Inferior parietal cortex (tissue), 1 donor: ENCODE measurements at regions not wholly inside any gene's neighbourhood (a gene's known extent, or its start where the extent isn't known, plus 50 kb on each side); places are given as distances from the start of the nearest gene placed in this dataset.
"Not testable (repeated sequence)": the region's sequence is repeated elsewhere in the genome, so short reads cannot be mapped to it uniquely, and the experiment has no call there.

ENCODE experiments used
- DNase-seq: peaks from one replicate; pipeline ENCODE4 v3.0.0-alpha.2; 2016; ENCODE audit errors: extremely low spot score

DNA sequence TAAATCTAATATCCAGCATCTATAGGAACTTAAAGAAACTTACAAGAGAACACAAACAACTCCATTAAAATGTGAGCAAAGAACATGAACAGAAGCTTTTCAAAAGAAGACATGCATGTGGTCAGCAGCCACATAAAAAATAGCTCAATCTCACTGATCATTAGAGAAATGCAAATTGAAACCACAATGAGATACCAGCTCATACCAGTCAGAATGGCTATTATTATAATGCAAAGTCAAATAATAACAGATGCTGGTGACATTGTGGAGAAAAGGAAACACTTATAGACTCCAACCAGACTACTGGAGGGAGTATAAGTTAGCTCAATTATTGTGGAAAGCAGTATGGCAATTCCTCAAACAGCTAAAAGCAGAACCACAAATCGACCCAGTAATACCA lies 1314.5 kb downstream of the XPNPEP1 start:
- no peak for DNase-seq

DNA sequence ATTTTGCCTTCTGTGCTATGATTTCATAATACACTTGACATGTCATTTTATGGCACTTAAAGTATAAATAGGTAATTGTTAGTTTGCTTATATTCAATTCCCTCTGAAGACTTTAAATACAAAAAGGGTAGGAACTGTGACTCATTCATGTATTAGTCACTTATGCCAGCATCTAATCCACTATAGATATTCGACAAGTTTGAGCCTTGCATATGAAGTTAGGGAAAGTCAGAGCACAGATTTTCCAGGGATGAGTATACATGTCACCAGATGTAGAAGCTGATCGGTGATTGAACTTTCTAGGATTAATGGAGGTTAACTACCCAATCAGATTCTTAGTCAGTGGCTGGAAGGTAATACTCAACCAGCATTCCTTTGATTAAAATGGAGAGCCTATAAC lies 1321.5 kb downstream of the XPNPEP1 start:
- DNase-seq: no peak

DNA sequence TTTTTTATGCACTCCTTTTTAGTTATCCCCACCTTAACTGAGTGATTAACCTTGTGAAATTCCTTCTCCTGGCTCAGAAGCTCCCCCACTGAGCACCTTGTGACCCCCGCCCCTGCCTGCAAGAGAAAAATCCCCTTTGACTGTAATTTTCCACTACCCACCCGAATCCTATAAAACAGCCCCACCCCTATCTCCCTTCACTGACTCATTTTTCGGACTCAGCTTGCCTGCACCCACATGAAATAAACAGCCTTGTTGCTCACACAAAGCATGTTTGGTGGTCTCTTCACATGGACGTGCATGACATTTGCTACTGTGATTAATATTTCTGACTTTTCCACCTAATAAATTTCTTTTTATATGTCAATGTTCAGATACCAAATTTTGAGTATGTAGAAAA lies 1322.8 kb downstream of the XPNPEP1 start:
- not testable (repeated sequence) for DNase-seq

DNA sequence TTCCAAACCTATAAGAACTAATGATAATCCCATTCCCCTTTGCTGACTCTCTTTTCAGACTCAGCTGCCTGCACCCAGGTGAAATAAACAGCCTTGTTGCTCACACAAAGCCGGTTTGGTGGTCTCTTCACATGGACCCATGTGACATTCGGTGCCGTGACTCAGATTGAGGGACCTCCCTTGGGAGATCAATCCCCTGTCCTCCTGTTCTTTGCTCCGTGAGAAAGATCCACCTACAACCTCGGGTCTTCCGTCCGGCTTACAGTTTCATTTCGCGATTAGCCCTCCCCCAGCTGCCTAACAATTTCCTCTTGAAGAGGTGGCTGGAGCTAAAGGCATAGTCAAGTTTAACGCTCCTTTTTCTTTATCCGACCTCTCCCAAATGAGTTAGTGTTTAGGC lies 1324.0 kb downstream of the XPNPEP1 start:
- not testable (repeated sequence) for DNase-seq

DNA sequence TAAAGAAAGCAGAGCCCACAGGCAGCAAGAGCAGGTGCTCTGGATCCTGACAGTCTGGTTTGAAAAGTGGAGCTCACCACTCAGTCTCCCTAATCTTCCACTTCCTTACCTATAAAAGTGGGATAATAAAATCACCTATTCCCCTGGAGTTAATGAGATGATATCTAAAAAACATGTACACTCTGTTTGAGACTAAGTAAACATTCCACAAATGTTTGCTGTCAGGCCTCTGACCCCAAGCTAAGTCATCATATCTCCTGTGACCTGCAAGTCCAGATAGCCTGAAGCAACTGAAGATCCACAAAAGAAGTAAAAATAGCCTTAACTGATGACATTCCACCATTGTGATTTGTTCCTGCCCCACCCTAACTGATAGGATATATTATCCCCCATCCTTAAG lies 1324.5 kb downstream of the XPNPEP1 start:
- no peak for DNase-seq

DNA sequence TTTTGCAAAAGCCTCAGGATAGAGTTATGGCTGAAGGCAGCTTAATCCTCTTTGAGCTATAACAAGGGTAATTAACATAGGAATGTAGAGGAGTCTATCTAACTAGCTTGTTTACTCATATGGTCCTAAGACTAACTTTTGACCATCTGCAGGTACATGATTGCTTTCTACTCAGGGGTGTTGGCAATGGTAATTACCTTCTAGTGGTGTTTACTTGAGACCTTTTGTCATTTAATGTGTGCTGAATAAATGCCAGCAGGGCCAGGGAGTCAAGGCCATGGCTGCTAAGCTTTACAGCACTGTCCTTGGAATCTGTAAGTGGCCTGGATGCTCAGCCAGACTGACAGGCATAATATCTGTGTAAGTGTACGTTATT lies 1325.0 kb downstream of the XPNPEP1 start:
- DNase-seq: no peak

DNA sequence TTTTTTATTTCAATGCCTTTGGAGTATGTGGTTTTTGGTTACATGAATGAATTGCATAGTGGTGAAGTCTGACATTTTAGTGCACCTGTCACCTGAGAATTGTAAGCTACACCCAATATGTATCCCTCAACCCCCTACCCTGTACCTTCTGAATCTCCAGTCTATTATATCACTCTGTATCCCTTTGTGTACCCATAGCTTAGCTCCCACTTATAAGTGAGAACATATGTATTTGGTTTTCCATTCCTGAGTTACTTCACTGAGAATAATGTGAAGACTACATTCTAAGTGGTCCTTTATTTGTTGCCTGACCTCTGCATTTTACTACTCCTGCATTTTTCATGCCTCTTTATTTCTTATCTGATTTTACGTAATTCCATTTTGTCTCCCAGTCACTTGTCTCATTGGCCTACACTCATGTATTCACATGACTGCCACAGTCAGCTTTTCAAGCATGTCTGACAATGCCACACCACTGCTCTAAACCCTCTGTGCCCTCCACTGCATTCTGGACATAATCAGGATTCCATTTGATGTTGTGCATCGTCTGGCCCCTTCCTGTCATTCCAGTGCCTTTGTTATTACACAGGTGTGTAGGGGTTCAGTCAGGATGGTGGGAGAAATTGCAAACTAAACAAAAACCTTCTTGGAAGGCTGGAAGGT lies 1325.5 kb downstream of the XPNPEP1 start:
- DNase-seq: no peak

DNA sequence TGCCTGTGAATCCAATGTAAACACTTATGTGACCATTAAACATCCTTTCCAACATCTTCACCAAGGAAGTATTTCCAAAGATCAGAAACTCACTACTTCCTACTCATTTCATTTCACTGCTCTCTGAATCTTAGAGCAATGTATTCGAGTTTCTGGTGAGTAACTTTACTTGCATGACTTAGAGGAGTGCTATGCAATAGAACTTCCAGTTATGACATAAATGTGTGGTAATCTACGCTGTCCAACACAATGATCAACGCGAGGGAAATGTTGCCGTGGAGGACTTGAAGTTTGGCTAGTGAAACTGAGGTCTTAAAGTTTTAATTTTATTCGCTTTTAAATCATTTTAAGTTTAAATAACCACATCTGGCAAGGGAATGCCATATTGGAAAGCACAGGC lies 1326.3 kb downstream of the XPNPEP1 start:
- DNase-seq: no peak

DNA sequence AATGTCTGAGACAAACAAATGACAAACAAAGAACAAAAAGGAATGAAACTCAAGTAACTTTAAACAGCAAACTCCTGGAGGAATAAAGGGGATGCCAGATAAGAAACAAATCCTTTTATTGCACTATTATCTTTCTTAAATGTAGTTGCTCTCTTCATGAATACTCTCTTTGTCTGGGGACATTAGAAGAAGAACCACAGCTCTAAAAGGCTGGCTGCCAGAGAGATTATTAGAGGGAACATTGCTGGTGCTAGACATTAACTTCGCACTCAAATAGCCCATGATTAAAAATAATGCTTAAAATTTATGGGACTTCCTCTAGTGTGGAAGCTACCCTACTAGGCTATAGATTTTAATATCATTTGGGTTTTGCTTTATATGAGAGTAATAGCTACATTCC lies 1330.4 kb downstream of the XPNPEP1 start:
- DNase-seq: no peak

DNA sequence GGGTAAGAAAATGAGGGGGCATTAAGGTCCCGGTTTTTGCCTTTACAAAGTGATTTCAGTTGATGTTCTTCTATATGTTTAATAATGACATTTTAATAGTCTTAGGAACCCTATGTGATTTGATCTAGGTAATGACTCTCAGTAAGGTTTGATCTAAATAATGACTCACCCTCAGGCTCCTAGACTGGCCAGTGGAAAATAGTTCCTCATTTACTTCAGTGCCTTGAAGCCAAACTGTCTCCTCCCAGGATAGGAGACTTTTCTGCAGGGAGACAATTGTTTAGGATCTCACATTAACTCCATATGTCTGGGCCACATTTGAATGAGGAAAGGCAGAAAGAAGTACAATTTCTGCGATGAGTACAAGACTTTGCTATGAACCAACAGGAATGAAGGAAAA lies 1331.9 kb downstream of the XPNPEP1 start:
- DNase-seq: no peak

DNA sequence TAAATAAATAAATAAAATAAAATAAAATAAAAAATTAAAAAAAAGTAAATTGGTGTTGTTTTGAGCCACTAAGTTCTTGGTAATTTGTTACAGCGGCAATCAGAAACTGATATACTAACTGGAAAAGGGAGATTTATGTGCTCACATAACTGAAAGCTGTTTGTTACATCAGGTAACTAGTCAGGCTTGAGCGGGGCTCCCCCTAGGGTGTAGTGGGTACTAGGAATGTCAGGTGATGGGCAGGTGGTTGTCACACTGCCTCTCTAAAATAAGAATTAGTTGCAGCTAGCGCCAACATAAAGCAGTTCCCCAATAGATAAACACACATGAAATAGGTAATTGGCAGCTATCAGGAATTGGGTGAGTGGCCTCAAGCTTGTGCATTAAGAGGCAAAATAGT lies 1336.9 kb downstream of the XPNPEP1 start:
- no peak for DNase-seq

DNA sequence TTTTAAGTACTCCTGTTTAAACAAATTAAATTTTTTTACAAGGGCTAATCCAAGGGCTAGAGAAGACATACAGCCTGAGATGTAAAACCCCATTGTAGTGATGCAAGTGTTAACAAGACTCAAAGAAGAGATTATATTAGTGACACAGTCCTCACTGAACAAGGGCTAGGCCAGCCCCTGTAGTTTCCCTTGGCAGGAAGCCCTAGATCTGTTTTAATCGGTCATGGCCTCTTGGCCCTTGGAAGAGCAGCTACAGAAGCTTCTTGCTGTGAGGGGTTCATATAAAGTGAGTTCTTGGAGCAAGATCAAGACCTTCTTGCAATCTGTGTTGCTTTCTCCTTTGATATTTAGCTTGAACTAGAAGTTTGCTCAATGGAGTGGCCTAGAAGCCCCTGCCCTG lies 1339.4 kb downstream of the XPNPEP1 start:
- DNase-seq: no peak

DNA sequence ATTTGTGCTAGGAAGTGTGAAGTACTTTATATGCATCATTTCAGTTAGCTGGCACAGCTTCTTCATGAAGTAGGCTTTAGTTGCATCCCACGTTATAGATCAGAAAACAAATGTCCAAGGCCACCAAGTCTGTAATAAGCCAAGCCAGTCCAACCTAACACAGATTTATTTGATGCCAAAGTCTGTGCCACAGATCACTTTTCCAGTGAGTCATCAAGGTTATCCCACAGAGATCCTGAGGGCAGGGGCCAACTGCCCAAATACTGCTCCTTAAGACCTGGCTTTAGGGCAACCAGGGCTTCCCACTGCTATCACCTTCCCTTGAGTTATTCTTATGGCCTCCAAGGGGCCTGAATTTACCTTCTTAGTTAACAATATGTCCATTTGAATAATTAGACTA lies 1340.4 kb downstream of the XPNPEP1 start:
- no peak for DNase-seq

DNA sequence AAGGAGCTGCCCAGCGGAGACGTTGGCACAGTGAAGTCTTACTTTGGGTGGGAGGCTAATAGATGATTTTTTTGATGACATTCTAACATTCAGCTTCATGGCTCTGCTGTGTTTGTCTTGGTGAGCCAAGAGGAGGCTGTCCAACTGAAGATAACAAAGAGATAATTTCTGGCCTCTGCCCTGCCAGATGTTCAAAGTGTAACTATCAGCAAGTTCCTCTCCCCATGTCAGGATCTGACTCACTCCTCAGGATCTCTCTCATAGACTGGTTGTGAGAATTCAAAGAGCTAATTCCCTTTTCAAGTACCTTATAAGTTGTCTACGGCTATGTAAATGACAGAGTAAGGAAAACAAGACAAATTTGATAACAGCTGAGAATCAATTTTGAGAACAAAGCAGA lies 1340.9 kb downstream of the XPNPEP1 start:
- DNase-seq: no peak

DNA sequence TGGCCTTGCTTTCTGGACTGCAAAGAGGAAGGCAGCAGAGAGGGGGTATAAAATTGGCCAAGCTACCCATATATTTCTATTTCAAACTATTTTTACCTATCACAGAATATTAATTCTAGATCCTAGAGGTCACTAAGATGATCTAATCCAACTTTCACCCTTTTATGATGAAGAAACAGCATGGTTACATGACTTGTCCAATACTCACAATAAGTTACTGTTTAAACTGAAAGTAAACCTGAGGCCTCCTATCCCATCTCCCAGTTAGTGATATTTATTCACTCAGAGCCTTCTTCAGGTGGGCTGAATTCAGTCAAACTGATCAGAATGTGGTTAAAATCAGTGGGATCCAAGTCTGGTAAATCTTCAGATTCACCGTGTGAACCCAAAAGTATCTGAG lies 1345.1 kb downstream of the XPNPEP1 start:
- no peak for DNase-seq

DNA sequence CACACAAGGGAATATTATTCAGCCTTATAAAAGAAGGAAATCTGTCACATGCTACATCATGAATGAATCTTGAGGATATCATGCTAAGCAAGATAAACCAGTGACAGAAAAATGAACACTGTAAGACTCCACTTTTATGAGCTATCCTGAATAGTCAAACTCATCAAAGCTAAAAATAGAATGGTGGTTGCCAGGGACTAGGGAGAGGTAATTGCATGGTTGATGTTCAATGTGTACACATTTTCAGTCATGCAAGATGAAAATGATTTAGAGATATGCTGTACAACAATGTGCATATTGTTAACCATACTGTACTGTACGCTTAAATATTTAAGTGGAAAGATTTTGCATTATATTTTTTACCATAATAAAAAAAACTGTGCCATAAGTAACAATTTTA lies 1349.1 kb downstream of the XPNPEP1 start:
- DNase-seq: no peak

DNA sequence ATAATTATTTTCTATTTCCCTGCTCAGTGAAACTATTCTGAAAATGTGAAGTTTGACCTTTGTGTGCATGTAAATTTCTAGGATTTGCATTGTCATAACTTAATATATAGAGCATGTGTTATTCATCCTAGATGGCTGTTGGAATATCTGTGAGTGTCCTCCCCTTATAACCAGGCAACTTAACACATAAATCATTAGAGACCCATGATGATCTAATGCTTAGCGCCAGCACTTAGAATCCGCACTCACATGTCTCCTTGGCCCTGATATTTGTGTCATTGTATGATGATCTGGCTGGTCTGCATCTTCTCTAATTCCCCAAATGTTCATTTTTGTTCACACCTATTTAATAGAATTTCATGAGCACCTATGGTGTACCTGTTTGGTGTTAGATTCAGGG lies 1354.5 kb downstream of the XPNPEP1 start:
- no peak for DNase-seq

DNA sequence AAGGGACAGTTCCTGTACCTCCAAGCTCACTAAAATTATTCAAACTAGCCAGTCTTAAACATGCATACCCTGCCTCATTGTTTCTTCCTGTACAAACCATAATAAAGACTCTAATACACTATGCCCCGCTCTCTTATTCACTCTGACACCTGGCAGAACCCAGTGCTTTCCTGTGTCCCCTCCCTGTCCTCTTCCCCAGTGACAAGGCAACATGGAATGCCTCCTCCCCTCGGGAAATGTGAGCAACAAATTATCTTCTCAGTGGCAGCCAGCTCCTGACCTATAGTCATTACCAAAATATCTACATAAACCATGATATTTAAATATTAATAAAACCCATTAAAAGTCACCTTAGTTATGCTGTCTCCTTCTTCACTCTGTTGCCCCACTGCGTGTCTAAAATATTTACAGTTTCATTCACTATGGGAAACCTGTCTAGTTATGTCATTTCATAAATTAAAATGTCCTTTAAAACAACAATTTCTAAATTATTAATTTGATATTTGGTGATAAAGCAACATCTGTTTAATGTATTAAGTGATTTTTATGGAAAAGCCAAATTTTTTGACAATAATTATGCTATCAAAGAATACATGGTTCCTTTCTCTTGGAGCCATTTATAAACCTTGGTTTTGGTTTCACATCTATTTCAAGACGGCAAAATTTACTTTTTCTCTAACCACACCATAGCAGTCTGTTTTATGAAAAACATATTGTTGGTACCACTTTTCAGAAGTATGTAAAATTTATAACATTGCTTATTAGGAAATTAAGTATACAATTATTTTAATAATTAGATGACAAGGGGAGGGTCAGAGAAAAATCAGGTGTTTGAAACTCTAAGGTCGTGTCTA lies 1355.2 kb downstream of the XPNPEP1 start:
- DNase-seq: no peak

DNA sequence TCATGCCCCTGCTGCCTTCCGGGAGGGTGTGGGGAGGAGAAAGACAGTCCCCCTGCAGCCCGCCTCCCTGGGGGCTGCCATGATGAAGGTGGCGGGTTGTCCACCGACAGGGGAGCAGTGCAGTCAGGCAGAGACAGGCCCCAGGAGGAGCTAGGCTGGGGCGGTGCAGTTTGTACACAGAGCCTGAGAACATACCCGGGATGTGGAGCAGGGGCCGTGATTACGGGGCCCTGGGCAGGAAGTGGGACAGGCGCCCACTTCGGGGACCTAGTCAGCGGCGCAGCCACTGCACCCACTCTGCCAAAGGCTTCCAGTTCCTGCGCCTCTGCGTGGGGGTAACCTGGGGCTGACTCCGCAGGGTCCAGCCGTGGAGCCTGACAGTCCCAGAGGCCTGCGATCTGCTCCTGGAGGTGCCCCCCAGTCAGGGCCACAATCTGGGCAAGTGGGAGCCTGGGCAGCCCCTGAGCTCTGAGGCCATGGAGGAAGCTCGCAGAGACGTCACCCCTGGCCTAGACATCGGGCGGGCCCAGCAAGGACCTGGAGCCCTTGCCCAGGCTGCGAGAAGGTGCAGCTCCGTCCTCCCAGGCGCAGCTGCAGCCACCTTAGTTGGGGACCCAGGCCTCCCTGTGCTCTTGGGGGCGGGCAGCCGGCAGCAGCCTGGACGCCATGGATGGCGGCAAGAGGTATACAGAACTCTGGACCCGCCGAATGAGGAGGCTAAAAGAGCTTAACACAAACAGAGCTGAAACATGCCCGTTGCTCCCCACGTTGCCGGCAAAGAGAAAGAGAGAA lies 1356.8 kb downstream of the XPNPEP1 start:
- DNase-seq: no peak

DNA sequence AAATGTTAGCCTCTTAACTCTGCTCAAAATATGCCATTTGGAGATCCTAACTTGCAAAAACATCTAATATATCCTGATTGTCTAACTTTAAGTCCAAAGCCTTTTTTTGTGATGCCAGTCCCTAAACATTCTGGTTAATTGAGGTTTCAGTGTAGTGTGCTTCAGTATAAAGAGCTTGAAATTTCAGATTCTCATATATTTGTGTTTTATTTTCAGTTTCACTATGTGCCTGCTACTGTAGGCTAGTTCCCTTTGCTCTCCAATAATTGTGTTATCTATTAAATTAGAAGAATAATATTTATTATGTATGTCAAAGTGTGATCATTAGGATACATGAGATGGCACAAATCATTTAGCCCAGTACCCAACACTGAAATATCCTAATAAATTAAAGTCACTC lies 1361.2 kb downstream of the XPNPEP1 start:
- no peak for DNase-seq

DNA sequence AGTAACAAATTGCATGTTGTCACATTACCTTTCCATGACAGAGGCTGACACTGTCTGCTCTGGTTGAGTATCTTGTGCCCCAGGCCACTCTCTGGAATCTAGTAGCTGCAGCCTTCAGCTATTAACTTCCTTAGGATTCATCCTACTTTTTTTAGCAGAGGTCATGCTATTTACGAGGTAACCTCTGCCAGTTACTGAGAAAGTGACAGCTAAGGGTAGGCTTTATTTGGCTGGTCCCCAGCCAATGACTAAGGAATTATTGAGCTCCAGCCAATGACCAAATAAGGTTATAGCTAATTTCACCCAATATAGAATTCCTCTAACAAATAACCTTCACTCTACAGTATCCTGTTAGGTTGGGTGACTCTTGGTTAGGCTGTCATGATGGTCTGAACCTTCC lies 1361.7 kb downstream of the XPNPEP1 start:
- DNase-seq: no peak

DNA sequence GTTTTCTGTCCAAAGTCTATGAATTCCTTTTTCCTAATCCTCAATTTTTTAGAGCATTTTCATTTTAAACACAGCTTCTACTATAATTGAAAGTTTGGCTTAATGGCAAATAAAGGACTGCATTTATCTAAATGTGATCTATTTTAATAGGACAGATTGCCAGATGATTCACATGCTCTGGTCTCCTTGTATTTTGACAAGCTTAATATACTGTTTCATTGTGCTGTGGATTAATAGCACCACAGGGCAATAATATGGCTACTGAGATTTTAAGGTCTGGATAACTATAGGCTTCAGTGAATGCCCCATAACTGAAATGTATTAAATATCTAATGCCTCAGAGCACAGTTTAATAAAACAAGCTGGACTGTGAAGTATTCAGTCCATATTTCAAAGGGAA lies 1362.8 kb downstream of the XPNPEP1 start:
- no peak for DNase-seq

DNA sequence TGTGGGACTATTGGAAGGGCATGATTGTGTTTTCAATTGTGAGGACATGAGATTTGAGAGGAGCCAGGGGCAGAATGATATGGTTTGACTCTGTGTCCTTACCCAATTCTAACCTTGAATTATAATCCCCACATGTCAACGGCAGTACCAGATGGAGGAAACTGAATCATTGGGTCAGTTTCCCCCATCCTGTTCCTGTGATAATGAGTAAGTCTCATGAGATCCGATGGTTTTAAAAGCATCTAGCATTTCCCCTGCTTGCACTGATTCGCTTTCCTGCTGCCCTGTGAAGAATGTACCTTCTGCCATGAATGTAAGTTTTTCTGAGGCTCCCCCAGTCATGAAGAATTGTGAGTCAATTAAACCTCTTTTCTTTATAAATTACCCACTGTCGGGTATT lies 1367.1 kb downstream of the XPNPEP1 start:
- DNase-seq: no peak
